Naive thymus-derived CD4-positive, alpha-beta T cell (primary cell): ENCODE measurements at regions not wholly inside any gene's neighbourhood (a gene's known extent, or its start where the extent isn't known, plus 50 kb on each side); places are given as distances from the start of the nearest gene placed in this dataset.

Experiments
- ATAC-seq: fragments of 150-1000 bp; cut with Tn5 transposase; 2 replicates; pipeline ENCODE4 v1.10.0; 2021; ENCODE audit warnings: mild to moderate bottlenecking, moderate library complexity
- CTCF ChIA-PET: fragments of 350-600 bp; sonication (Branson Sonifier 250); formaldehyde crosslinking; loops from one replicate; lab custom pipeline; 2021; ENCODE audit warnings: antibody characterized with exemption; lab: Charles Lee
- POLR2A ChIA-PET: fragments of 350-600 bp; sonication (Branson Sonifier 250); formaldehyde crosslinking; loops from one replicate; lab custom pipeline; 2021; ENCODE audit warnings: antibody characterized with exemption, inconsistent platforms; lab: Charles Lee
- DNase-seq, 9 donors: peaks; one replicate each; pipeline versions ENCODE4 v3.0.0 to v3.0.0-alpha.2; 2020 to 2022; ENCODE audit warnings: mixed read lengths in 1 of 9
- H3K27ac ChIP-seq: one replicate; pipeline ENCODE4 v1.7.0; 2013; ENCODE audit warnings: mild to moderate bottlenecking, low read depth, low read length, moderate library complexity
- H3K27me3 ChIP-seq, 2 donors: one replicate each; pipeline ENCODE4 v1.7.0; 2013; ENCODE audit warnings: low read length in 2 of 2, mild to moderate bottlenecking in 2 of 2, moderate library complexity in 2 of 2; ENCODE audit not compliant: control insufficient read depth in 2 of 2, insufficient read depth in 2 of 2
- H3K36me3 ChIP-seq, 3 experiments: 1 replicate in 2 of 3; 2 replicates in 1 of 3; pipeline ENCODE4 v1.7.0; 2013; ENCODE audit warnings: low read length in 3 of 3, mild to moderate bottlenecking in 3 of 3, moderate library complexity in 1 of 3; ENCODE audit not compliant: insufficient read depth in 3 of 3, control insufficient read depth in 2 of 3
- H3K4me1 ChIP-seq, 2 donors: one replicate each; pipeline ENCODE4 v1.7.0; 2013; ENCODE audit warnings: low read length in 2 of 2, mild to moderate bottlenecking in 2 of 2, moderate library complexity in 1 of 2; ENCODE audit not compliant: control insufficient read depth in 2 of 2, insufficient read depth in 2 of 2
- H3K4me3 ChIP-seq: 2 replicates; pipeline ENCODE4 v1.7.0; 2013; ENCODE audit warnings: mild to moderate bottlenecking, low read length
- H3K9me3 ChIP-seq, 3 experiments: 1 replicate in 2 of 3; 2 replicates in 1 of 3; pipeline ENCODE4 v1.7.0; 2013; ENCODE audit warnings: low read length in 3 of 3; ENCODE audit not compliant: control insufficient read depth in 2 of 3
- H3K27ac Mint-ChIP-seq, 9 donors: one replicate each; pipeline ENCODE4 v1.8.0; 2020 to 2022; ENCODE audit warnings: mixed read lengths in 9 of 9, mild to moderate bottlenecking in 8 of 9, moderate library complexity in 5 of 9, inconsistent platforms in 2 of 9
- H3K27me3 Mint-ChIP-seq, 5 donors: one replicate each; pipeline ENCODE4 v1.8.0; 2021 to 2022; ENCODE audit warnings: mixed read lengths in 5 of 5, mild to moderate bottlenecking in 1 of 5
- H3K36me3 Mint-ChIP-seq, 5 donors: one replicate each; pipeline ENCODE4 v1.8.0; 2020 to 2022; ENCODE audit warnings: mixed read lengths in 5 of 5, mild to moderate bottlenecking in 3 of 5, inconsistent platforms in 1 of 5
- H3K4me1 Mint-ChIP-seq, 7 donors: one replicate each; pipeline ENCODE4 v1.8.0; 2020 to 2022; ENCODE audit warnings: mixed read lengths in 7 of 7, mild to moderate bottlenecking in 3 of 7, inconsistent platforms in 1 of 7
- H3K4me3 Mint-ChIP-seq, 10 donors: one replicate each; pipeline ENCODE4 v1.8.0; 2020 to 2022; ENCODE audit warnings: mild to moderate bottlenecking in 10 of 10, mixed read lengths in 10 of 10, moderate library complexity in 6 of 10, inconsistent platforms in 2 of 10
- H3K9me3 Mint-ChIP-seq, 11 donors: one replicate each; pipeline ENCODE4 v1.8.0; 2020 to 2022; ENCODE audit warnings: mixed read lengths in 11 of 11, mild to moderate bottlenecking in 4 of 11, inconsistent platforms in 1 of 11, moderate library complexity in 1 of 11
- intact Hi-C, 2 donors: fragments of 100-400 bp; cut with micrococcal nuclease; formaldehyde crosslinking; loops; one replicate each; pipeline ENCODE4 v1.15.1; 2023

- H3K27me3 Mint-ChIP-seq, result peaks cover 0 to 6% (median 0%) of the 10 kb centered on the region in 5 donors
- no peak overlapping the region for H3K4me3 Mint-ChIP-seq
- intact Hi-C loops, result loop anchor here (1.0 to 5.0 kb wide), 7 partner anchors 43 to 1239 kb away; partner anchors contain the start of gene SAMM50 (in 1 of the 2)
- peaks cover 0 to 12% (median 5%) of the 10 kb centered on the region in 7 donors for H3K4me1 Mint-ChIP-seq
- Histone ChIP-seq H3K27me3 (no peaks in the 10 kb centered on the region), H3K36me3 (no peaks in the 10 kb centered on the region), H3K9me3 (peaks cover 0 to 1% (median 0%) of the 10 kb centered on the region in 3 experiments), H3K4me1 (no peaks in the 10 kb centered on the region), H3K4me3 (no peak overlapping the region), H3K27ac (no peak overlapping the region)
- CTCF ChIA-PET, result interaction anchor here (0.6 to 2.8 kb wide), 12 partner anchors 15 to 1496 kb away, joined by 3 to 31 read pairs (median 3); no protein-coding TSS in a partner anchor
- ATAC-seq, result peak; percentile 94
- POLR2A ChIA-PET, result no interaction called here
- peaks cover 0 to 2% (median 0%) of the 10 kb centered on the region in 11 donors for H3K9me3 Mint-ChIP-seq
- peak overlapping the region in 4 of 9 donors; percentile 1 to 28 (median 11) for H3K27ac Mint-ChIP-seq
- peak; percentile 62 to 84 (median 75) for DNase-seq
- peaks cover 0 to 2% (median 0%) of the 10 kb centered on the region in 5 donors for H3K36me3 Mint-ChIP-seq
Measured at GRCh38 chr22:44625981-44626687, 75.9 kb upstream of the PRR5 start.

DNA sequence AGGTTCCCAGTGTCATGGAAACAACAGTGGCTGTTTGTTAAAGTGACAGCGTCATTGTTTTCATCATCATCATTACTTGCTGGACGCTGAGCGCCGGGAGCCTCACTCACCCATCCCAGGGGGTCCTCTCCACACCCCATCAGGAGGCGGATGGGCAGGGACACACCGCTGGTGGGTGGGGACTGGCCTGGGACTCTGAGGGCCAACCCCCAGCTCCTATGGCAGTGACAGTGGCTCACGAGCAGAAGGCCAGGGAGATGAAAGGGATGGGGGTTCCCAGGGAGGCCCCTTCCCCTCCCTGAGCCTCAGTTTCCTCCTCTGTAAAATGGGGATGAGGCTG lies 76.6 kb upstream of the PRR5 start:
- intact Hi-C loops, result loop anchor here in 1 of 2 donors (5.0 kb wide), 1 partner anchor 1238 kb away; no protein-coding TSS in a partner anchor
- H3K9me3 Mint-ChIP-seq, result peaks cover 0 to 2% (median 0%) of the 10 kb centered on the region in 11 donors
- H3K27ac ChIP-seq, result no peak overlapping the region
- H3K27ac Mint-ChIP-seq, result no peak overlapping the region
- ChIA-PET CTCF (interaction anchor here (0.7 to 2.8 kb wide), 5 partner anchors 36 to 1208 kb away, joined by 3 to 31 read pairs (median 3); no protein-coding TSS in a partner anchor), POLR2A (no interaction called here)
- ATAC-seq (no peak), DNase-seq (no peak)
- peaks cover 0 to 6% (median 0%) of the 10 kb centered on the region in 5 donors for H3K27me3 Mint-ChIP-seq
- no peaks in the 10 kb centered on the region for H3K9me3 ChIP-seq
- H3K4me1 Mint-ChIP-seq, result peaks cover 0 to 16% (median 9%) of the 10 kb centered on the region in 7 donors
- no peak overlapping the region for H3K4me3 ChIP-seq
- H3K36me3 ChIP-seq, result no peaks in the 10 kb centered on the region
- no peaks in the 10 kb centered on the region for H3K27me3 ChIP-seq
- no peak overlapping the region for H3K4me3 Mint-ChIP-seq
- peaks cover 5 to 6% of the 10 kb centered on the region in 2 donors for H3K4me1 ChIP-seq
- H3K36me3 Mint-ChIP-seq, result no peaks in the 10 kb centered on the region

- H3K27ac ChIP-seq, result no peak overlapping the region
- intact Hi-C loops, result loop anchor here in 1 of 2 donors (5.0 kb wide), 1 partner anchor 1238 kb away; no protein-coding TSS in a partner anchor
- no peak overlapping the region for H3K4me3 ChIP-seq
- peaks cover 6 to 9% of the 10 kb centered on the region in 2 donors for H3K4me1 ChIP-seq
- Mint-ChIP-seq H3K36me3 (no peaks in the 10 kb centered on the region), H3K27me3 (peaks cover 0 to 6% (median 0%) of the 10 kb centered on the region in 5 donors), H3K27ac (no peak overlapping the region), H3K4me1 (peaks cover 0 to 16% (median 11%) of the 10 kb centered on the region in 7 donors), H3K9me3 (peaks cover 0 to 2% (median 0%) of the 10 kb centered on the region in 11 donors), H3K4me3 (no peak overlapping the region)
- POLR2A ChIA-PET, result no interaction called here
- H3K36me3 ChIP-seq, result no peaks in the 10 kb centered on the region
- H3K9me3 ChIP-seq, result no peaks in the 10 kb centered on the region
- ATAC-seq (no peak), DNase-seq (no peak)
- CTCF ChIA-PET, result interaction anchor here (1.1 to 1.4 kb wide), 2 partner anchors 632 to 637 kb away, joined by 3 read pairs; no protein-coding TSS in a partner anchor
- no peaks in the 10 kb centered on the region for H3K27me3 ChIP-seq
Measured at GRCh38 chr22:44624689-44625420, 77.1 kb upstream of the PRR5 start.

GRCh38 chr22:44623771-44624510 lies 78.1 kb upstream of the PRR5 start:
- no peak for ATAC-seq

GRCh38 chr22:44622679-44623078 lies 79.3 kb upstream of the PRR5 start:
- no peaks in the 10 kb centered on the region for H3K36me3 ChIP-seq
- H3K4me1 ChIP-seq, result peaks cover 6 to 12% of the 10 kb centered on the region in 2 donors
- no peak overlapping the region for H3K27ac ChIP-seq
- H3K27me3 ChIP-seq, result no peaks in the 10 kb centered on the region
- Mint-ChIP-seq H3K27ac (peak overlapping the region in 4 of 9 donors; percentile 10 to 79 (median 38)), H3K9me3 (peaks cover 0 to 2% (median 0%) of the 10 kb centered on the region in 11 donors), H3K27me3 (peaks cover 0 to 6% (median 0%) of the 10 kb centered on the region in 5 donors), H3K36me3 (no peaks in the 10 kb centered on the region), H3K4me1 (peaks cover 0 to 16% (median 11%) of the 10 kb centered on the region in 7 donors), H3K4me3 (no peak overlapping the region)
- intact Hi-C loops, result no loop called here
- no peak overlapping the region for H3K4me3 ChIP-seq
- ChIA-PET CTCF (no interaction called here), POLR2A (interaction anchor here (0.7 kb wide), 1 partner anchor 61 kb away, joined by 3 read pairs; no protein-coding TSS in a partner anchor)
- DNase-seq (no peak), ATAC-seq (no peak)
- H3K9me3 ChIP-seq, result no peaks in the 10 kb centered on the region

More at GRCh38 chr22:44623771-44624510, 78.1 kb upstream of the PRR5 start:
- intact Hi-C loops, result no loop called here
- Mint-ChIP-seq H3K4me1 (peaks cover 0 to 16% (median 11%) of the 10 kb centered on the region in 7 donors), H3K36me3 (no peaks in the 10 kb centered on the region), H3K9me3 (peaks cover 0 to 2% (median 0%) of the 10 kb centered on the region in 11 donors), H3K27me3 (peaks cover 0 to 6% (median 0%) of the 10 kb centered on the region in 5 donors), H3K27ac (peak overlapping the region in 2 of 9 donors; percentile 32 to 35), H3K4me3 (no peak overlapping the region)
- Histone ChIP-seq H3K36me3 (no peaks in the 10 kb centered on the region), H3K9me3 (no peaks in the 10 kb centered on the region), H3K27me3 (no peaks in the 10 kb centered on the region), H3K4me1 (peaks cover 6 to 12% of the 10 kb centered on the region in 2 donors), H3K4me3 (no peak overlapping the region), H3K27ac (no peak overlapping the region)
- DNase-seq, result no peak
- CTCF ChIA-PET, result interaction anchor here (1.4 kb wide), 1 partner anchor 631 kb away, joined by 3 read pairs; no protein-coding TSS in a partner anchor
- POLR2A ChIA-PET, result no interaction called here

GRCh38 chr22:44622147-44622427 lies 79.9 kb upstream of the PRR5 start:
- peaks cover 6 to 12% of the 10 kb centered on the region in 2 donors for H3K4me1 ChIP-seq
- no peaks in the 10 kb centered on the region for H3K36me3 ChIP-seq
- H3K27ac ChIP-seq, result no peak overlapping the region
- ChIA-PET CTCF (no interaction called here), POLR2A (no interaction called here)
- intact Hi-C loops, result no loop called here
- no peak for ATAC-seq
- Mint-ChIP-seq H3K27me3 (peaks cover 0 to 6% (median 0%) of the 10 kb centered on the region in 5 donors), H3K27ac (peak overlapping the region in 2 of 9 donors; percentile 32 to 79), H3K9me3 (peaks cover 0 to 2% (median 0%) of the 10 kb centered on the region in 11 donors), H3K36me3 (no peaks in the 10 kb centered on the region), H3K4me3 (peak overlapping the region in 1 of 10 donors; percentile 29), H3K4me1 (peaks cover 0 to 16% (median 11%) of the 10 kb centered on the region in 7 donors)
- H3K4me3 ChIP-seq, result no peak overlapping the region
- H3K27me3 ChIP-seq, result no peaks in the 10 kb centered on the region
- no peaks in the 10 kb centered on the region for H3K9me3 ChIP-seq
- DNase-seq, result no peak
